Epidermal melanocyte (primary cell): ENCODE measurements at regions not wholly inside any gene's neighbourhood (a gene's known extent, or its start where the extent isn't known, plus 50 kb on each side); places are given as distances from the start of the nearest gene placed in this dataset.

Experiments
- DNase-seq: peaks from one replicate; pipeline ENCODE4 v3.0.0; 2011; ENCODE audit warnings: low spot score; ENCODE audit not compliant: insufficient read length

- DNase-seq: no peak
Observed at GRCh38 chr13:105016266-105016665, 1519.2 kb downstream of the EFNB2 start.

- no peak for DNase-seq
Observed at GRCh38 chr13:105008604-105009003, 1526.9 kb downstream of the EFNB2 start.

GRCh38 chr13:105007166-105007808 lies 1528.2 kb downstream of the EFNB2 start:
- no peak for DNase-seq

DNA sequence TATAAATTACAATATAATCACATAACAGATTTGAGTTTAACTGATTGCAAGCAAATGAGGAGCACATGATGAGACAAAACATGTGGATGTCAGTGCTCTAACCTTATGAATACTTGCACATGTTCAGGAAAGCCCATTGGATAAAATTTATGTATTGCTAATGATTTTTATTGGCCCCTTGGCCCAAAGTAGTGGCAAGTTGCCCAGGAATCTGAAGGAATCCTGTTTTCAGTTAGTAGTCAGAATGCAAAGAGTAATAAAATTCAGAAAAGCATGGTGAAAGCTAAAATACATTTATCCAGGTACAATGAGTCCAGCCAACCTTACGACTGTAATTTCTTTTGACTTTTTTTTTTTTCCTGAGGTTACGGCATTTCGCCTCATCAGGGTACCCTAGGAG lies 1539.4 kb downstream of the EFNB2 start:
- DNase-seq: no peak

DNA sequence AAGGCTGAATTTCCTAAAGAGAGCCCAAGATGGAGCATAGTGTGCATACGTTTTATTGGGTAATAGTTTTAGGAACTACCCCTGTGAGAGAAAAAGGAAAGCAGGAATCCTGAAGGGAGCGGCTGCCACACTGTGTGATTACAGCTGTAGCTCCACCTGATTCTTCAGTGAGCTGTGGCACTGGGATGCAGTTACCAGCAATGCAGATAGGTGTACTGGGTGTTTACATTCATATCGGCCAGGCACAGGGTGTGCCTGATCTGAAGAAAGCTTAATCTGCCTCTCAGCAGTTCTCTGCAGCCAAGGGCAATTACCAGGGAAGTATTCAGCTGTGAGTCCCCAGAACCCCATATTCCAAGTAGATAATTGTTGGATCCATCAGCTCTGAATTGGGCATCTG lies 1541.8 kb downstream of the EFNB2 start:
- no peak for DNase-seq

DNA sequence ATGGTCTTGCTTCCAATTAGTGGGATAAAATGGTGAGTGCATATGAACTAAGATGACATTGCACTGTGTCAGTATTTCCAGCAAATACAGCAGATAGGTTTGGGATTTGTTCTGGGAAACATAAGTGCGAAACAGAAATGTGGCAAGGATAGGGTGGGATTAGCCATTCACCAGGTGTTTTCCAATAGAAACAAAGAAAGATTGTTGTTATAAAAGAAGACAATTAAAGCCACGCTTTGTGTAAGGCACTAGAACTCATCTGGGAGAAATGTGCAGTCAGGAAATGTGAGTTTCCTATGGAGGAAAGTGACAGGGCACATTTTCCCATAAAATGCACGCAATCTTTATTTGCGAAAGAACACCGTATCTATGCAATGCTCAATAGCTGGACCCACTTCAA lies 1547.8 kb downstream of the EFNB2 start:
- no peak for DNase-seq

- no peak for DNase-seq
Observed at GRCh38 chr13:104984296-104984818, 1551.1 kb downstream of the EFNB2 start.

DNA sequence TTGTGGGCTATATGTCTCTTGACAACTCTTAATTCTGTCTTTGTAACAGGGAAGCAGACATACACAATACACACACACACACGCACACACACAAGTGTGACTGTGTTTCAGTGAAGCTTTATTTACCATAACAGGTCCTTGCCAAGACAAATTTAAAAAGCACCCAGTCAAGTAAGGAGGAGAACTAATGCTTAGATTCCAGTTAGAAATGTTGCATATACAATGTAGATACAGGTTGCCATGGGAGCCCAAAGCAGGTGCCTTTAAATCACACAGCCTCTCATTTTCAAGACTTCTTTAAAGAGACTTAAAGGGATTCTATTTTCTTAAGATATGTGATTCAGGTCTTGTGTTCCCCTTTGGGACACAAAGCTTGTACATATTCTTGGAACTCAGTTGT lies 1551.9 kb downstream of the EFNB2 start:
- DNase-seq: no peak

DNA sequence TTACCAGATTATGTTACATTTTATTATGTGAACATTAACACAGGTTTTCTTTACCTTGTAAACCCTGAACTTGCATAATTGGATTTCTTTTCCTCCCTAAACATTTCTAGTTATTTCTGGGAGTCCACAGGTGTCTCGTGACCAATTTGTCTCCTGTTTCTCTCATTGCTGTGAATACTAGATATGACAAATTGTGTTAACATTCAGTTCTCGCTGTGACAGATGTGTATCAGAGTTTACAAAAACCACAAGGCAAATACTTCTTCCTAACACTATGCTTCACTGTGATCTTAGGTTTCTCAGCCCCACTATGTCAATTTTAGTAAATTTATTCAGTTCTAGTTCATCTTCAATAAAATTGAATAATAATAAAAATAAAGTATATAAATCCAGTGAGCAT lies 1554.9 kb downstream of the EFNB2 start:
- DNase-seq: no peak

DNA sequence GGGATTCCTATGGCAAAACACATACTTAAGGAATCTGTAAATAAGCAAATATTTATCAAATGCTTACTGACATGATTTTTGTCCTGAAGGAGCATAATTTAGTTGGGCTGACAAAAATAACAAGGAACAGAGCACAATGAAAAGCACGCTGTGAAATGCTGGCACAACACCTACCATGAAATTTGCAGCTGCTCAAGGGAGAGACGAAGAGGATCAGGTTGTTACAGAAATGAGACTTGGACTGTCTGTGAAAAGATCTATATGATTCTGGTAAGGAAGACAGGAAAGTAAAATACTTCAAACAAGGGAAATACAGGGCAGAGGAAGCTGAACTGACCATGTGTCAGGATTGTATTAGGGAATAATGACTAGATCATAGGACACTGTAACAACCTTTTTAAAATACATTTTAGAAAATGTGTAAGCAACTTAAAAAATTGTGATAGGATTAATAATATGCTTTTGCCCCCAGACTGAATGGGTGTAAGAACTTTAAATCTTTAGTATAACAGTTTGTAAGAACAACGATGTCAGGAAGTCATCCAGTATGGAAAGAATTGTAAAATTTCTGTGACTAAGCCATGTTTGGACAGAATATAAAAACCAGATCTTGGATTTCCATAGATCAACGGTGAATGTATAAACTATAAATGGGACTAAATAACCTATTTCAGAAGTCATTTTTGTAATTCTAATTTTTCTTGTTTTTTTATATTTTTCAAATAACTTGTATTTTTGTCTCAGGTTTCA lies 1556.0 kb downstream of the EFNB2 start:
- DNase-seq: no peak

GRCh38 chr13:104976986-104977385 lies 1558.5 kb downstream of the EFNB2 start:
- no peak for DNase-seq

- DNase-seq: no peak
Observed at GRCh38 chr13:104975272-104975671, 1560.2 kb downstream of the EFNB2 start.

DNA sequence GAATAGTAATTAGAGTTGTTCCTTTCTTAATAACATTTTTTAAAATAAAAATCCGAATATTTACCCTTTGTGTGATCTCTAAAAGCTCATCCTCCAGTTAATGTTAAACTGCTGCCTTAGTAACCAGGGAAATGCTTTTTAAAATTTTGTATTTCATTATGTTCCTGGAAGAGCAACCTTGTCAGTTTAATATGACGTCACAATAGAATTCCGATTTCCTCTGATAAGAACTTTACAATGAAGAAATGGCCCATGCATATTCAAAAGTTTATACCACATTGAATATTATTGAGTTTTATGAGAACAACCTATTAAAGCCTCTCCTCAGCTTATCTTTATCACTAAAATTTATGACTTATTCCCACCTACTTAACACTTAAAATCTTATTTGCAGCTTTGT lies 1566.6 kb downstream of the EFNB2 start:
- no peak for DNase-seq

GRCh38 chr13:104967836-104968630 lies 1567.4 kb downstream of the EFNB2 start:
- no peak for DNase-seq

GRCh38 chr13:104967376-104967775 lies 1568.1 kb downstream of the EFNB2 start:
- no peak for DNase-seq

DNA sequence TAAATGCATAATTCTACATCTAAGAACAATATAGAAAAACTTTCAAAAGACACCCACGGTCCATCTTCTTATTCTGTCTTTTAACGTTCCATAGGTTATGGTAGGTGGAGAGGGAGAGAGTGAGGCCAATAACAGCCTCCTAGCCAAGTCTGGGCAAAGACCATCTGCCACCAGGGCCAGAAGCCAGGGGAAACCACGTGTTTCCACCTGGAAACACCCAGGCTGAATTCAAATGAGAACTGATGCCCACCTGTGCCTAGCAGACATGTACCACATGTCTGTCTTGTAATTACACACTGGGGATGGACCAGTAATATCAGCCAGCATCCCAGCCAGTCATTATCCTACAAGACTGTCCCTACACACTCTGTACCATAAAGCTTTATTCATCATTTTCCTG lies 1573.1 kb downstream of the EFNB2 start:
- no peak for DNase-seq

GRCh38 chr13:104961246-104961645 lies 1574.2 kb downstream of the EFNB2 start:
- DNase-seq: no peak

DNA sequence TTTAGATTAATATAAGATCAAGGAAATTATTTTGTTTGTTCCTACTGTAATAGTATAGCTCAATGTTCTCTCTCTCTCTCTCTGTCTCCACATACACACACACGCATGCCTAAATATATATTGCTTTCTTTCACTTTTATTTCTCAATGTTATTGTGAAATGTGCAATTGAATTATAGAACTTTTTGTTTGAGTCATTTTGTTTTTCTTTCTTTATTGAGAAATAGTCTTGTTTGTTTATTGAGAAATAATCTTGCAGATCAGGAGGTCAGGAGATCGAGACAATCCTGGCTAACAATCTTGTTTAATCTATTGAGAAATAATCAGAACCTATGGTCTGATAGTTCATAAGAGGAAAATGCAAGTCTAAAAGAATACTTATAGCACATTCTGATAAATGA lies 1581.3 kb downstream of the EFNB2 start:
- DNase-seq: no peak

GRCh38 chr13:104953588-104953987 lies 1581.9 kb downstream of the EFNB2 start:
- no peak for DNase-seq

DNA sequence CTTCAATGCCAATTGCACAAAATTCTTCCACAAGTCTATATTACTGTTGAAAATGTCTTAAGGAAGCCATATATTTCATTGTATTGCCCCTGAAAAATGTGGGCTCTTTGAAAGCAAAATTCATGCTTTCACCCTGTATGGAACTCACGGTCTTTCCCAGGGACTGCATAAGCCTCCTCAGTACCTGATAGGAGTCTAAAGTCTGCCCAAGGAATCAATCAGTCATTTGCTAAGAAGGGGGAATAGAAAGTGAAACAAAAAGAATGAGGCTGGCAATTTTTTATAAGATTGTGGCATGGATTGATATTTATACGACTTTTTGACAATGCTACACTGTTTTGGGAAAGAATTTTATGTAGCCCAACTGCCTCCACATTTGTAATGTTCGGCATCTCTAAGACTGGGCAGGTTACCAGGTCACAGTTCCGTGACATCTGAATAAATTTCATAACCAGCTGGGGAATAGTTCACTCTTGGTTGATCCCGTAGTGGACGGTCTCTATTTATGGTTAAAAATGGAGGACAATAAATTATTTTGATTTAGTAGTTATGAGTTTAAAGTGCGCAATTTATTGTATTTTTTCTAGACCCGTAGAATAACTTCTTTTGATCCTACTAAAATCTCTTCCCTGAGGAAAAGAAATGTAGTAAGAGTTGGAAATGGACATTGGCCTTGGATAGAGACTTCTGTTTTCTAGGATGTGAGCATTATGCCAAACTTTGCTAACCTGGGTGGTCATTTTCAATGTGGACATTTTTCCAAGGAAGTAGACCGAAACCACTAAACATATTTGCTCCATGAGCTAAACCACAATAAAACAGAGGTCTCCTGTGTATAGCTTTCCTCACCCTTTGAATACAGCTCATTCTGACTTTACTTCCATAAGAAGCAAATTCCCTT lies 1585.4 kb downstream of the EFNB2 start:
- DNase-seq: no peak

GRCh38 chr13:104944176-104944575 lies 1591.3 kb downstream of the EFNB2 start:
- no peak for DNase-seq
